ENCODE measurements at regions not wholly inside any gene's neighbourhood (a gene's known extent, or its start where the extent isn't known, plus 50 kb on each side); places are given as distances from the start of the nearest gene placed in this dataset.
"Not testable (repeated sequence)": the region's sequence is repeated elsewhere in the genome, so short reads cannot be mapped to it uniquely, and the experiment has no call there.

DNA sequence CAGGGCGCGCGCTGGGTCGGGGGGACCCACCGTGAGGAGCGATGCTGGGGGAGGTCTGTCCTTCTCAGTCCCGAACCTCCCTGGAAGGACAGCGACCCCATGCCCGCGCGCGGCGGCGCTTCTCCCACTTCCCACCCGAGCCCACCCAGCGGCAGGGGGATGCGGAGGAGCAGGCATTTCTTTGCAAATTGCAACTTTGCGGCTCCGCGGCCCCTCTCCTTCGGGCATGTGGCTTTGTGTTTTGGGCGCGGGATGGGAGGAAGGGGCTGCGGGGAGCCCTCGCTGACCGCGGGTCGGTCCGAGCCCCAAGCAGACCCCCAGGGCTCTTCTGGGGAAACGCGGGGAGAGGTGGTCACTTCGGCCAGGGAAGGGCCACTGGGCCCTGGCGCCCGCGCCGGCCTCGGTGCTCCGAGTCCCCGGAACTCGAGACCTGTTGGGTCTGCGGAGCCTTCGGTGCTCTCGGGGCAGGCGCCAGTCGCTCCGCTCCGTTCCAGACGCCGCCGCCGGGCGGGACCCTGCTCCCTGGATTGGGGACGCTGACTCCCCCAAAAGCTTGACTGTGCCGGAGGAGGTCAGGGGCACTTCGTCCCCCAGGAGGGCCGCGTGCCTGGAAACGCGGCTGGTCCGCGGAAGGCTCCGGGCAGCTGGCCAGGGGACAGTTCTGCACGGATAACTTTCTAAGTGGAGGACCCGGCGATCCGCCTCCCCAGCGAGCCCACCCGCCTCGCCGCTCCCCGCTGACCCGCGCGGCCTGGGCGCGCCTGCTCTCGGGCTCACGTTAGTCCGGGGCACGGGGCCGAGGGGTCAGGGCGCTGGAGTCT is 164.2 kb upstream of the DPP6 start:
- DNase-seq = no peak

DNA sequence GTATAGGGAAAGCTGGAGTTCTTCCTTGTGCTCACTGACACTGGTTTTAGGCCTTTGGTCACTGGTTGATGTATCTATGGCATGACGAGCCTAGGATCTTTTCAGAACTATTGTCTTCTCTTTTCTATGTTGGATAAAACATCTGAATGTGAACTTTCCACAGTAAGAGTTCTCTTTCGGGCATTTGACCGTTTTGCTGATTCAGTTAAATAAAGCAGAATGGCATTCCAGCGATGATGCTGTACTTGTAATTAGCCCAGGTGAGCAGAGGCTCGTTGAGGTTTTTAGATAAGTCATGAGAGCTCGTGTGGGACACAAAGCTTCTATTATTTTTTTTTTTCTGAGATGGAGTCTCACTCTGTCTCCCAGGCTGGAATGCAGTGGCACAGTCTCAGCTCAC is 160.2 kb upstream of the DPP6 start:
- no peak for DNase-seq

DNA sequence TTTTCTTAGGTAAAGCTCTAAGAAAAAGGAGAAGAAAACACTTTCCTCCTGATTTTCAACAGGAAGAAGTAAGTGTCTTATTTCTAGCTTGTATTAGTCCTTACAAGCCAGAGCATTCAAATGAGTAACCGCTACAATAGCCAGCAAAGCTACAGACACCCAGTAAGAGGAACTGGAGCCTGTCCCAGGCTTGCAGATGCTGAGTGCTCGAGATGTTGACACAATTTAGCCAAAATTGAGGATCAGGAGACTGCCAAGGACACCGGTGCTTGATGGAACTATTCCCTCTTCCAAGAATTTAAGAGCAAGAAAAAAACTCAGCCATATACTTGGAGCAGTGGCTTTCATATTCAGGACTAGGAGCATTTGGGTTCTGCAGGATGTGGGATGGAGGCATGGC is 149.3 kb upstream of the DPP6 start:
- no peak for DNase-seq

- no peak for DNase-seq
Measured at GRCh38 chr7:153912211-153912610, 140.0 kb upstream of the DPP6 start.

DNA sequence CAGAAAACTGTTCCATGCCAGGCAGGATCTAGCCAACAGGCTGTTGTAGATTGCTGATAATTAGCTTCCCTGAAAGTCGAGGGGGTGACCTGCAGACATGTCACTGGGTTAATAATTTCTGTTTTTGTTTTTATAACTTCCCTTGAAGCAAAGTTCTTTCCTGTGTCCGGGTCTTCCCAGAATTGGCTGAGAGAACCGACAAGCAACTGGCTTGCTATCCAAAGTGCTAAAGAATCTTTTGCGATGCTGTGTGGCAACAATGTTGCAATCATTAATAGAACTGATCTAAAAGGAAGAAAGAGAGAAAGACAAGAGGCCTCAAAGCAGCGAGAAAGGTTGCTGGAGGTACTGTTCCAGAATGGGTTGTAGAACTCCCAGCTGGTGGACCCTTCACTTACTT is 132.1 kb upstream of the DPP6 start:
- DNase-seq = no peak

DNA sequence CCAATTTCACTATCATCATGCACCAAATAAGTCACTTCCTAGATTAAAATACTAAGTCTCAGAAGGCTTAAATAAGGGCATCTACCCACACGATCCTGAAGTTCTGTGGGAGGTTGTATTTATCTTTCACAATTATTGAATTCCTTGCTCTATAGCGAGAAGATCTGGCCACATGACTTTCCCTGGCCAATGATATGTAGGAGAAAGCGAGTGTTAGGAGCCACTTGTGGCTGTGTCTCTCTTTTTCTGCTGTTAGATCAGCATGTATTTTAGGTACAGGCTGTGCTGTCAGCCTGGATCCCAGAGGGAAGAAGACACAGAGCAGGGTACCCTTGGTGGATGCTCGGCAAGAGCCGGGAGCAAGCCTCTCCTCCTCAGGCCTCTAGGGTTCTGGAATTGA is 131.3 kb upstream of the DPP6 start:
- no peak for DNase-seq

DNA sequence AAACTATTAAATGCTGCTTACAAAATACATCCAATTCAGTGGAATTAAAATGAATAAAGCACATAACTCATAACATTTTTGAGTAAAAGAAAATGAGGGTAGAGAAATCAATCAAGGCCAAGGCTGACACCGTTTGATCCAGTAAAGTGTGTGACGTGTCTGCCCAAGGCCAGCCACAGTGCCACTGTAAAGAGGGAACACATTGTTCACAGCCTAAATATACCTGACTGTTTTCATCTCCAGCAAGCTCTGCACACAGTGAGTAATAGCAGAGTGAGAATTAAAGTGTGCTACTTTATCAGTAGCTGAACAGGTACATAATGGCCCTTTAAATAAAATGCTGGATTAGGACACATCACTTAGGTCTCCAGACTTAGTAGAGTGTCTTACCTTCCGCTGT is 130.8 kb upstream of the DPP6 start:
- no peak for DNase-seq

- no peak for DNase-seq
Measured at GRCh38 chr7:153930696-153931095, 121.5 kb upstream of the DPP6 start.

- no peak for DNase-seq
Measured at GRCh38 chr7:153934048-153934447, 118.2 kb upstream of the DPP6 start.

DNA sequence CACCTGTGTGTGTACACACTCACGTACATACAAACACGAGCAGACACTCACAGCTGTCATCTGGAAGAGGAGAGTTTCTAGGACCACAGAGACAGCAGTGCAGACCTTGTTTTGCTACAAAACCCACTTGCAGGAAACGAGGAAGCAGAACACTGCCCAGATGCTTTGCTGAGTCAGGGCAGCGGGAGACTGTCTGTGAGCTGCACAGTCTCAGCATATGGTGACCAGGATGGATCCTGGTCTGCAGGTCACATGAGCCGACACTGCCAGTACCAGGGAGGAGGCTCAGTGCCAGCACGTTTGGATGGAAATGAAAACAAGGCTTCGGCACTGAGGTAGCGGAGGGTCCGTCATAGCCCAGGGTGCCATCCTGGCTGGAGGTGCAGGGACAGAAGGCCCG is 117.6 kb upstream of the DPP6 start:
- DNase-seq = no peak

- DNase-seq = no peak
Measured at GRCh38 chr7:153935095-153935494, 117.1 kb upstream of the DPP6 start.

DNA sequence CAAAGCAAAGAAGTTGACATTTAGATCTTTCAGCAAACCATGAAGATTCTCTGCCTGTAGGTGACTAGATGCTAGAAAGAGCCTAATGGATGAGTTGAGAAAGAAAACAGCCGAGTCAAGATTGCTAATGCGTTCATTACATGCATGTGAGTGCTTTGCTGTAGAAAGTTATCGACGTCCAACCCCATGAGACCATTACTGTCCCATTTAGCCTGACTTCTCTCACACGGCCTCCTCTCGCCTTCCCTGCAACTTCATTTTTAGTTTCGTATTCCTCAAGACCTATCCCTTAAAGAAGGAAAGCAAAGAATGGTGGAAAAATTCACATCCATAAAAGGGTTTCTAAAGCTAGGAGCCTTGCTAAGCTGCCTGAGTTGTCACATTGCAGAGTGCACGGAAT is 113.7 kb upstream of the DPP6 start:
- DNase-seq = no peak

DNA sequence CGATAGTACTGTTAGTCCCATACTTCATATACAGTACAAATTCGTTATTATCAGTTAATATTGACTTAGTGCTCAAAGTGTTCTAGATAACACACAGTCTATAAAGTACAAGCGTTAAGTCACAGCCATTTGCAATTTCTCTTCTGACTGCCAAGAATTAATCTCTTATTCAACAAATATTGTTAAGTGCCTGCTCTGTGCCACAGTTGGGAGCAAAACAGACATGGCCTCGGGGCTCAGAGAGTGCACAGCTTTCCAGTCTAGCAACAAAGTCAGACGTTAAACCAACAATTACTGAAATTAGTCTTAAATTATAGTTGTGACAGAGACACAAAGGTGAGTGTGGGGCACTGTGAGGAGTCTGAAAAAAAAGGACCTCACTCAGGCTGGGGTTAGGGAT is 113.0 kb upstream of the DPP6 start:
- no peak for DNase-seq

DNA sequence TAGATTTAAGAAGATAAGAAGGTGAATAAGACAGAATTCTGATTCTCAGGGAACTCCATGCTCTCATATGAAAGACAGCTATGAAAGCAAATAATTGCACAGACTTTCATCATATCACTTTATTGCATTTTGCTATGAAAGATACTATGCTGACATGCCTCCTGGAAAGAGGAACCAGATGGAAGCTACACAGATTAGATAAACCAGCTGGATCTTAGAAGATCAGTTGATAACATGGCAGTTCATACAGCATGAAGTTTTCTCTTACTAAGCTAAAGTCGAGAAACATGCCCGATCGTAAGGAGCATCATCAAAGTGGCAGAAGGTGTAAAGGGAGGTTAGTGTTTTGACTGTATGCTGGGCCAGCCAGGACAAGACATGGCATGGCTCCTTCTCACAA is 112.5 kb upstream of the DPP6 start:
- DNase-seq = no peak

DNA sequence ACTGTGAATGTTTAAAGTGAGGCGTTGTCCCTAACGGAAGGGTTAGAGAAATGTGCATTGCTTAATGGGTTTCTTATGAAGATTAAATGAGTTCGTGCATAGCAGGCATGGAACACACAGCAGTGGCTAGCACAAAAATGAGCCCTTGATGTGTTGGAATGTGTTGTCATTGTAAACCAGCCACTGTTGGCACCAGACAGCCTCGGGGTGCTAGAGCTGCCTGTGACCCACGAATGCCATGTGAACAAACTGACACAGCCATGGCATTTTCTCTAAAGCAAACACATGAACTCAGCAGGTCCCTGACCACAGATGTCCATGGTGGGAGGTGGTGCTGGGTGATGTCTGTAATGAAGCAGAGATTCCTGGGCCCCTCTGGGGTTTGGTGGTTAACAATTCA is 111.1 kb upstream of the DPP6 start:
- no peak for DNase-seq

GRCh38 chr7:153942036-153942435 is 110.2 kb upstream of the DPP6 start:
- no peak for DNase-seq

GRCh38 chr7:153943457-153943856 is 108.7 kb upstream of the DPP6 start:
- DNase-seq = no peak

- no peak for DNase-seq
Measured at GRCh38 chr7:153943861-153944260, 108.3 kb upstream of the DPP6 start.

DNA sequence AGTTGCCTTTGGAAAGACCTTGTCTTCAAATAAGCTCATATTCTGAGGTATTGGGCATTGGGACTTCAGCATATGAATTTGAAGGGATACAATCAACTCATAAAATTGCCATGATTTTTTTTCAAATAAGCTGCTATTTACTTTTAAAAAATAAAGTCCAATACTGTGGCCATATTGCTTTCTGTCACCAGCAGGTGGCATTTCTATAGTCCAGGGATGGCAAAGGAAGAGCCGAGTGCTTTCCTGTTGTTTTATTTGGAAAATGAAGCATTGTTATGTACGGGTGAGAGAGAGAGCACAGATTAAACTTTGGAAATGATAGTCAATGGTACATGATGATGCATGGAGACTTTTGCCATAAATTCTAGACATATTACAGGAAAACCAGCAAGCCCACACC is 104.1 kb upstream of the DPP6 start:
- DNase-seq = no peak

DNA sequence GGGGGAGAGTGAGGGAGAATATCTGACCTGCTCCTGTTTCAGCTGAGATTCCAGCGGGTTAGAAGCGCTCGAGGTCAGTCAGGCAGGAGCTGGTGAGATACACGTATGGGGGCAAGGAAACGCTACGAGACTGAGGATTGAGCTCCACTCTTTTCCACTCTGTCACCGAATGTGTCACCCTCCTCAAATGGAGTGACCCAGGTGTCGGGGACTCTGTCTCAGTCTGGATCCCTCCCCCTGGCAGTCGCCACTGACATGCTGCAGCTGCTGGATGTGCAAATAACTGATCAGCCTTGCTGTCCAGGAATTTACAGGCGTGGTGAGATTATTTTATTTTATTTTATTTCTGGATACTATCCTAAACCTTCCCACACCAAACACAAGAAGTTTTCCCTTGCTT is 100.9 kb upstream of the DPP6 start:
- no peak for DNase-seq

DNA sequence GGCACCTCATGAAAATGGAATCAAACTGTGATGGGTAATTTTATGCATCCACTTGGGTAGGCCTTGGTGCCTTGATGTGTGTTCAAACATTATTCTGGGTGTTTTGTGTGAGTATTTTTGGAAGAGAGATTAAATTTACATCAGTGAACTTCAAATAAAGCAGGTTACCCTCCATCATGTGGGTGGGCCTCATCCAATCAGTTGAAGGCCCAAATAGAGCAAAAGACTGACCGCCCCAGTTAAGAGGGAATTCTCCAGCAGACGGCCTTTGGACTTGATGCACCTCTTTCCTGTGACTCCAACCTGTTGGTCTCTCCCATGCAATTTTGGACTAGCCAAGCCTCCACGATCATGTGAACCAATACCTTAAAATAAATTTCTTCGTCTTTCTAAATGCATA is 97.7 kb upstream of the DPP6 start:
- DNase-seq = no peak

DNA sequence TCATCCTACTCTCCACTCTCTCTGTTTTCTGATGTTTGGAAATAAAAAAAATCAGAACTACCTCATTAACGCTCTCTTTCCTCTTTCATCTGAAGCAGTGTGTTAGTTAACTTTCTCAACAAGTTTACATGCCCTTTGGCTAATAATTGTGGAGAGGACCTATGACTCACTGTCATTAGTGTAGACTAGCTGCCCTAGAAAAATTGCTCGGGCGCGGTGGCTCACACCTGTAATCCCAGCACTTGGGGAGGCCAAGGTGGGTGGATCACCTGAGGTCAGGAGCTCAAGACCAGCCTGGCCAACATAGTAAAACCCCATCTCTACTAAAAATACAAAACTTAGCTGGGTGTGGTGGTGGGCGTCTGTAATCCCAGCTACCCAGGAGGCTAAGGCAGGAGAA is 94.5 kb upstream of the DPP6 start:
- DNase-seq = not testable (repeated sequence)

DNA sequence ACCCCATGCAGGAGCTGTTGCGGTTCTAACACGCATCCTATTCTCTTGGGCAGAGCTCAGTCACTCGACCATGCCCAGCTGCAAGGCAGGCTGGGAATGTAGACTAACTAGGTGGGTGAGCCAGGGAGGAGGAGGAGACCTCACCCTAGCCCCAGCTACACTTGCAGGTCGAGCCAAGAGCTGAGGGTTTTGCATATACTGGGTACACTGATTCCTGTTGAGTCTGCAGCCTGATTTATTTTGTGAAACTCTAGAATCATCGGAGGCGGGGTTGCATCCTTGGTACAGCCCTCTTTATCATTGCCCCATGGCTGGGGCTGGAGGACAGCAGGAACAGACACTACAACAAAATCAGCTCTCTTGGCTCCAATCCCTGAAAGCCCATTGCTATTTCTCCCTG is 93.8 kb upstream of the DPP6 start:
- not testable (repeated sequence) for DNase-seq

DNA sequence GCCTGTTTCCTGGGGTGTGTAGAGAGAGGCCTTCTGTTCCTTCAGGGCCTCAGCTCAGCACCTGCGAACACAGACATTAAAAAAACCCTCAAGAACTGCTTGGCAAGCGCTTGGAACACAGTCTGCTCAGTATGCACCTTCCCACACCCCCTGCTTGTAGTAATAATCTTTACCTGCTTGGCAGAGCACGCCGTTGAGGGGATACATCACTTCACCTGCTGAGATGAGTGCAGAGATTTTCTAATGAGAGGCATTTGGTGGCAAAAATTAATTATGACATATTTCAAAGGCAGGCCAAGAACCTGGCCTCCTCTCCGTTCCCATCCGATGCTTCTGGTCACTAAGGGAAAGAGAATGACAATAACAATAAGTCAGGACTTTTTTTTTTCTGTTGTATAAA is 93.4 kb upstream of the DPP6 start:
- DNase-seq = not testable (repeated sequence)

DNA sequence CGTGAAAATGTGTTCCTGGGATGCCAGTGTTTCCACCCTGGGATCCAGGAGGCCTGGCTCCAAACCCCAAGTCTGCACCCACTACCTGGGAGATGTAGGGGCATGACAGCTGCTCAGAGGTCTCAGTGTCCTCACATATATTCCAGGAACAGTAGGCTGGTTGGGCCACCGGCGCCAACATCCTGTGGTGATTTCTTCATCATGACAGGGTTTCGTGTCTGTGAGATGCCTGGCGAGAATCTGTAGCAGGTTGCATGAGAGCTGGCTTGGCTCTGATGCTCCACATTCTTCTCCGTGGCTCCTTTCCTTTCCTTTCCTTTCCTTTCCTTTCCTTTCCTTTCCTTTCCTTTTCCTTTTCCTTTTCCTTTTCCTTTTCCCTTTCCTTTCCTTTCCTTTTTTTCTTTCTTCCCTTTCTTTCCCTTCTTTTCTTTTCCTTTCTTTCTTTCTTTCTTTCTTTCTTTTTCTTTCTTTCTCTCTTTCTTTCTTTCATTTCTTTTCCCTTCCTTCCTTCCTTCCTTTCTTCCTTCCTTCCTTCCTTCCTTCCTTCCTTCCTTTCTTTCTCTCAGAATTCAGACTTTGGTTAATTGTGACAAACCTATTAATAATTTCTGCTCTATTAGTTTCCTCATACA is 87.6 kb upstream of the DPP6 start:
- DNase-seq = not testable (repeated sequence)

All from NCI-H774 (cell line).